Motor neuron (in vitro differentiated cells): ENCODE measurements at regions not wholly inside any gene's neighbourhood (a gene's known extent, or its start where the extent isn't known, plus 50 kb on each side); places are given as distances from the start of the nearest gene placed in this dataset.

ENCODE experiments used
- ATAC-seq, 8 experiments: fragments of 200-7000 bp; cut with Tn5 transposase; replicated peaks in 6 of 8; 2 replicates each; pipeline ENCODE4 v1.8.0; 2021; ENCODE audit warnings: mild to moderate bottlenecking in 8 of 8, moderate library complexity in 8 of 8
- H3K27ac ChIP-seq, 2 donors: fragments of 250-450 bp; sonication (Bioruptor Pico); 2 replicates each; pipeline ENCODE4 v1.9.0; 2021; ENCODE audit warnings: antibody characterized with exemption in 2 of 2, mild to moderate bottlenecking in 2 of 2, moderate library complexity in 1 of 2
- H3K4me1 ChIP-seq, 2 donors: fragments of 250-450 bp; sonication (Bioruptor Pico); replicated peaks in 1 of 2; 2 replicates each; pipeline ENCODE4 v1.6.1; 2021; ENCODE audit warnings: antibody characterized with exemption in 2 of 2, mild to moderate bottlenecking in 2 of 2, moderate library complexity in 1 of 2
- H3K4me3 ChIP-seq, 5 donors: fragments of 250-450 bp; sonication (Bioruptor Pico); 2 replicates each; pipeline ENCODE4 v1.9.0; 2021; ENCODE audit warnings: antibody characterized with exemption in 5 of 5, mild to moderate bottlenecking in 5 of 5, moderate library complexity in 4 of 5
- WGBS, 10 experiments: fragments of 450-650 bp; shearing (Covaris generic); methylation state at CpG; one replicate each; pipeline ENCODE4 v1.0.0; 2022; 5-methylcytosine and 5-hydroxymethylcytosine counted together
- in situ Hi-C, 9 experiments: fragments of 400-800 bp; cut with MboI; loops; one replicate each; pipeline ENCODE4 v1.15.0; 2021; ENCODE audit warnings: low sequenced_read_pairs in 9 of 9, low pct_unique_long_range_greater_than_20kb in 2 of 9; ENCODE audit not compliant: unreplicated experiment in 9 of 9

- Histone ChIP-seq H3K27ac (no peak overlapping the region), H3K4me1 (no peaks in the 10 kb centered on the region), H3K4me3 (no peak overlapping the region)
- no peak for ATAC-seq
- in situ Hi-C loops: no loop called here
Observed at GRCh38 chr20:40757087-40757486, 68.1 kb upstream of the MAFB start.

- 33 to 57% (median 45%) methylated on average over 1 to 2 of the region's 2 CpGs; no CpG with 5 or more reads in 2 of the 10 experiments for WGBS, 10 experiments
- Histone ChIP-seq H3K4me3 (no peak overlapping the region), H3K27ac (no peak overlapping the region), H3K4me1 (no peaks in the 10 kb centered on the region)
- in situ Hi-C loops: no loop called here
- no peak for ATAC-seq
Observed at GRCh38 chr20:40758790-40759189, 69.8 kb upstream of the MAFB start.

GRCh38 chr20:40760399-40760798, 71.4 kb upstream of the MAFB start:
- Histone ChIP-seq H3K4me1 (no peaks in the 10 kb centered on the region), H3K4me3 (no peak overlapping the region), H3K27ac (no peak overlapping the region)
- no peak for ATAC-seq
- WGBS, 10 experiments: 17 to 100% (median 61%) methylated on average over 1 to 2 of the region's 3 CpGs; no CpG with 5 or more reads in 5 of the 10 experiments
- in situ Hi-C loops: no loop called here

GRCh38 chr20:40763646-40764295, 74.7 kb upstream of the MAFB start:
- no peaks in the 10 kb centered on the region for H3K4me1 ChIP-seq
- 18 to 100% (median 70%) methylated on average over 2 to 10 of the region's 10 CpGs; no CpG with 5 or more reads in 1 of the 10 experiments for WGBS, 10 experiments
- in situ Hi-C loops: no loop called here
- H3K27ac ChIP-seq: no peak overlapping the region
- no peak for ATAC-seq
- no peak overlapping the region for H3K4me3 ChIP-seq

- 43 to 100% (median 84%) methylated on average over 1 to 4 of the region's 4 CpGs; no CpG with 5 or more reads in 5 of the 10 experiments for WGBS, 10 experiments
- Histone ChIP-seq H3K27ac (no peak overlapping the region), H3K4me3 (no peak overlapping the region), H3K4me1 (no peaks in the 10 kb centered on the region)
- in situ Hi-C loops: no loop called here
- no peak for ATAC-seq
Observed at GRCh38 chr20:40765814-40766480, 76.9 kb upstream of the MAFB start.

- WGBS, 10 experiments: 0 to 94% (median 50%) methylated on average over 2 to 4 of the region's 5 CpGs; no CpG with 5 or more reads in 1 of the 10 experiments
- in situ Hi-C loops: no loop called here
Observed at GRCh38 chr20:40766790-40767614, 78.0 kb upstream of the MAFB start.

GRCh38 chr20:40767615-40767924, 78.5 kb upstream of the MAFB start:
- H3K4me1 ChIP-seq: no peaks in the 10 kb centered on the region
- no peak for ATAC-seq
- no peak overlapping the region for H3K27ac ChIP-seq
- in situ Hi-C loops: no loop called here
- H3K4me3 ChIP-seq: no peak overlapping the region
- 67 to 100% (median 81%) methylated on average over 1 to 2 of the region's 3 CpGs; no CpG with 5 or more reads in 6 of the 10 experiments for WGBS, 10 experiments

More at GRCh38 chr20:40766790-40767614, 78.0 kb upstream of the MAFB start:
- ATAC-seq: no peak
- H3K4me3 ChIP-seq: no peak overlapping the region
- H3K27ac ChIP-seq: no peak overlapping the region
- no peaks in the 10 kb centered on the region for H3K4me1 ChIP-seq

- H3K27ac ChIP-seq: no peak overlapping the region
Observed at GRCh38 chr20:40768105-40768504, 79.1 kb upstream of the MAFB start.

GRCh38 chr20:40769677-40770285, 80.7 kb upstream of the MAFB start:
- peak in 1 of 8 experiments; percentile 30 for ATAC-seq
- in situ Hi-C loops: no loop called here
- Histone ChIP-seq H3K4me1 (no peaks in the 10 kb centered on the region), H3K4me3 (no peak overlapping the region), H3K27ac (no peak overlapping the region)
- 39 to 100% (median 69%) methylated on average over 1 to 2 of the region's 2 CpGs; no CpG with 5 or more reads in 4 of the 10 experiments for WGBS, 10 experiments

More at GRCh38 chr20:40768105-40768504, 79.1 kb upstream of the MAFB start:
- no peak overlapping the region for H3K4me3 ChIP-seq
- no peaks in the 10 kb centered on the region for H3K4me1 ChIP-seq
- no peak for ATAC-seq
- 20 to 100% (median 90%) methylated on average over 1 to 3 of the region's 3 CpGs; no CpG with 5 or more reads in 3 of the 10 experiments for WGBS, 10 experiments
- in situ Hi-C loops: no loop called here

GRCh38 chr20:40770564-40771307, 81.7 kb upstream of the MAFB start:
- no peak overlapping the region for H3K4me3 ChIP-seq
- no peaks in the 10 kb centered on the region for H3K4me1 ChIP-seq
- no peak overlapping the region for H3K27ac ChIP-seq
- 17 to 83% (median 64%) methylated on average over 1 to 9 of the region's 13 CpGs; no CpG with 5 or more reads in 1 of the 10 experiments for WGBS, 10 experiments
- in situ Hi-C loops: no loop called here
- ATAC-seq: no peak

GRCh38 chr20:40771308-40771610, 82.2 kb upstream of the MAFB start:
- Histone ChIP-seq H3K27ac (no peak overlapping the region), H3K4me3 (no peak overlapping the region), H3K4me1 (no peaks in the 10 kb centered on the region)
- in situ Hi-C loops: no loop called here
- 38 to 83% (median 71%) methylated on average over 1 to 4 of the region's 4 CpGs; no CpG with 5 or more reads in 5 of the 10 experiments for WGBS, 10 experiments
- no peak for ATAC-seq

- no peak for ATAC-seq
- in situ Hi-C loops: no loop called here
- Histone ChIP-seq H3K4me3 (no peak overlapping the region), H3K4me1 (no peaks in the 10 kb centered on the region), H3K27ac (no peak overlapping the region)
- WGBS, 10 experiments: 14 to 96% (median 86%) methylated on average over 1 to 4 of the region's 7 CpGs; no CpG with 5 or more reads in 4 of the 10 experiments
Observed at GRCh38 chr20:40771848-40772511, 82.9 kb upstream of the MAFB start.
